ENCODE measurements at regions not wholly inside any gene's neighbourhood (a gene's known extent, or its start where the extent isn't known, plus 50 kb on each side); places are given as distances from the start of the nearest gene placed in this dataset.

GRCh38 chr14:95034788-95035187, 122.5 kb downstream of the DICER1 start:
- DNase-seq: no peak

GRCh38 chr14:95033682-95034632, 123.4 kb downstream of the DICER1 start:
- no peak for DNase-seq

GRCh38 chr14:95033031-95033430, 124.3 kb downstream of the DICER1 start:
- no peak for DNase-seq

GRCh38 chr14:95026851-95027463, 130.4 kb downstream of the DICER1 start:
- DNase-seq: no peak

GRCh38 chr14:95025941-95026340, 131.4 kb downstream of the DICER1 start:
- DNase-seq: no peak

DNA sequence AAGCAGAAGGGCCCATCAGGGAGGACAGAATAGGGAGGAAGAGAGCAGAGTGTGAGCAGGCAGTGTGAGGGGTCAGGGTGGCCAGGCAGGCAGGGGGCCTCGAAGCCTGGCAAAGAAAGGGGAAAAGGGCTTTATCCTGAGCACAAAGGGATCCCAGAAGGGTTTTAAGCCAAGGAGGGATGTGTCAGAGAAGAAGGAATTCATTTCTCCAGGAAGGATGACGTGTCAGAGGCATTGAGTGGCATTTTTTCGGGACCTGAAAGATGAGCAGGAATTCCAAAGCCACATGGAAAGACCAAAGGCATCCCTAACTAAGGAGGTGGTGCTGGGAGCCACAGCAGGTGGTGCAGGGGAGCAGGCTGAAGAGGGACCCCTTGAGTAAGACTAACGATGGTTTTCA, 132.1 kb downstream of the DICER1 start:
- DNase-seq: no peak

GRCh38 chr14:95024380-95024779, 132.9 kb downstream of the DICER1 start:
- DNase-seq: no peak

DNA sequence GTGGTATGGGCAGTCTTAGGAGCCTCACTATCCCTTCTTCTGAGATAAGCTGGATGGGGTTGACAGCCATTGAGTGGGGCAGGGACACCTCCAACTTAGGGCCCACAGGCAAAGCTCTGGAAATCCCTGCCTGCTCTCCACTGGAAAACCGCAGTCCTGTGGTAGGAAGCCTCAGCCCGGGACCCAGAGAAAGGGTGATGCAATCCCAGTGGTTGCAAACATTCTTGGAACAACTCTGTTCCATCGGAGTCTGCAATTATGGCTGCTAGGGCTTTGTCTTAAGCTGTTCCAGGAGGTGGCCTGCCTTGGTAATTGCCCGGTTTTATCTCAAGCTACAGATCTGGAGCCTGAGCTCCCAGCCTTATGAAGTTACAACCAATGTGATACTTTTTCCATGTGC, 133.4 kb downstream of the DICER1 start:
- no peak for DNase-seq

GRCh38 chr14:95023115-95023514, 134.2 kb downstream of the DICER1 start:
- no peak for DNase-seq

DNA sequence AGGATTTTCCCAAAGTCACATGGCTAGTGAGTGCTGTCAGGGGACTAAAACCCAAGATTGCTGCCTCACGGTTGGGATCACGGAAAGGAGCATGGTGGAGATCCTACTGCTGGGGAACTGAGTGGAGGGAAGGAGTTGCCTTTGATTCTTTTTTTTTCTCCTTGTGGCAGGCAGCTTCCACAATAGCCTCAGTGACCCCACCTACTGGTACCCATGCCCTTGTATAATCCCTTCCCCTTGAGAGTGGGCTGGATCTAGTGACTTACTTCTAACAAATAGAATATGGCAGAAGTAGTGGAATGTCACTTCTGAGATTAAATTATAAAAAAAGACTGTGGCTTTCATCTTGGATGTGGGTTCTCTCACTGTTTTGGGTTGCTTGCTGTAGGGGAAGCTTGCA, 135.7 kb downstream of the DICER1 start:
- no peak for DNase-seq

DNA sequence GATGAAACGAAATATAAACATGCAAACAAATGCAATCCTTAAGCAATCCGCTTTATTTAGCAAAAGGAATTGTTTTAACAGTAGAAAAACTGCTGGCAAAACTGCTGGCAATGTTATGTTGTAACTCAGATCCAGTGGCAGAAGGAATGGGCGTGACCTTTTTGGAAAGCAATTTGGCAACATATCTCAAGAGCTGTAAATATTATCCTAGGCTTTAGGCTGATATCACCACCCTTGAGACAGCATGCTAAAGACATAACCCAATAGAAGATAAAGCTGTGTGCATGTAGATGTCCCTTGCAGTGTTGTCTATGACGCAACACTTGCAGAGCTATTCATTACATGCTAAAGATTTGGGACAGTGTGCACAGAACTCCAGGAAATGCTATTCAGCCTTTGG, 138.5 kb downstream of the DICER1 start:
- no peak for DNase-seq

GRCh38 chr14:95015046-95015445, 142.3 kb downstream of the DICER1 start:
- no peak for DNase-seq

- no peak for DNase-seq
These were observed 143.3 kb downstream of the DICER1 start for GRCh38 chr14:95014036-95014435.

- no peak for DNase-seq
These were observed 145.8 kb downstream of the DICER1 start for GRCh38 chr14:95011445-95012006.

- DNase-seq: no peak
These were observed 148.7 kb downstream of the DICER1 start for GRCh38 chr14:95008445-95009217.

GRCh38 chr14:95007921-95008320, 149.4 kb downstream of the DICER1 start:
- no peak for DNase-seq

DNA sequence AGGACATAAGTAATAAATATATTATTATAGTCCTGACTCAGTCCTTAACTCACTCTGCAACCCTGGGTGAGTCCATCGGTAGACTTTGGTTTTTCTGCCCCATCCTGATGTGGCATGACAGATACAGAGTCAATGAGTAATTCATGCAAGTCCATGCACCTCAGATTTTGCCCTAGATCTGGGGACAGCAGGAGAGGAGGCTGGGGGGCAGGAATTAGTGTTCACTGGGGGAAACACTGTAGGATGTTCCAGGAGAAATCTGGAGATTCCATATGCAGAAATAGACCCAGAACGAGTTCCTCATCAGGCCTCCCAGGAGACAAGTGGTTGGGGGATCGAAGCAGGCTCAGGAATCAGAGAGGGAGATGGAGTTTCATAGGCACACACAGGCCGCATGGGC, 150.8 kb downstream of the DICER1 start:
- DNase-seq: no peak

GRCh38 chr14:95006051-95006450, 151.3 kb downstream of the DICER1 start:
- no peak for DNase-seq

GRCh38 chr14:95003099-95003960, 154.0 kb downstream of the DICER1 start:
- DNase-seq: no peak

DNA sequence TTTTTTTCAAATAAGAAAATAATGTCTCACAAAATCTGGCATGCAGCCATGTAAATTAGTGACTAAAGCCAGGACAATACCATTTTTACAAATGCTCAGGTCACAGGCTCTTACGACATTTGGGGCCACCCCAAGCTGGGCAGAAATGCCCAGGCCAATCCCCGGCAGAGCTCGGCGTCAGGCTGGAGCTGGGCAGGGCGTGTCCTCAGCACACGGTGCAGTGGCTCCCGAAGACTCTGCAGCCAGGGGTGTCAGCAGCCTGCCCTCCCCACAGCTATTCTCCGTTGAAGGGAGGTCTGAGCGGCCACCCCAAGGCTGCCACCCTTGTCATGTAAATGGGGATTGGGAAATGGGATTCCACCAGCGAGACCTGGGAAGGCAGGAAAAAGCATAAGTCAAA, 158.6 kb downstream of the DICER1 start:
- no peak for DNase-seq

- DNase-seq: no peak
These were observed 159.2 kb downstream of the DICER1 start for GRCh38 chr14:94998110-94998509.

DNA sequence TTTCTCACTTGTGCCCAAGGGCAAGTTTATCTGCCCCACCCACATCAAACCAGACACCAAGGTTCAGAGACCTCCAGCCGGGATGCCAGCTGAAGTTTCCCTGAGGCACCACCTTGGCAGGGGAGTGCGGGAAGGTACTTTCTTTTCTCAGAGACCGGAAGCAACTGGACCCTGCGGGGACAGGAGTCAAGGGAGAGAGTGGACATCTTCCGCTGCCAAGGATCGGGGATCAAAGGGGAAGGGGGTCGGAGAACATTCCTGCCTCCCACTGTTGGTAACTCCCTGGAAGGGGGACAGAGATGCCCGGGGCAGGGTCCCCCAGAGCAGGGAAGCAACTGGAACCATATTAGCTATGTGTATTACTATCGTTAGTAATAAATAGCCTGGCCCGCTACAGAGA, 161.8 kb downstream of the DICER1 start:
- DNase-seq: no peak
